ENCODE measurements at regions not wholly inside any gene's neighbourhood (a gene's known extent, or its start where the extent isn't known, plus 50 kb on each side); places are given as distances from the start of the nearest gene placed in this dataset.
"Not testable (repeated sequence)": the region's sequence is repeated elsewhere in the genome, so short reads cannot be mapped to it uniquely, and the experiment has no call there.

GRCh38 chr17:22373911-22374310 lies 681.6 kb downstream of the KCNJ18 start:
- Histone ChIP-seq H3K4me3 (ENCODE audit: insufficient read depth, low read depth, low read length) (no peak overlapping the region), H3K36me3 (replicated peaks; ENCODE audit: control insufficient read depth, insufficient read depth, low read length) (no peaks in the 10 kb centered on the region), H3K27me3 (ENCODE audit: control insufficient read depth, insufficient read depth, low read length) (no peaks in the 10 kb centered on the region)
- DNase-seq, result no peak

DNA sequence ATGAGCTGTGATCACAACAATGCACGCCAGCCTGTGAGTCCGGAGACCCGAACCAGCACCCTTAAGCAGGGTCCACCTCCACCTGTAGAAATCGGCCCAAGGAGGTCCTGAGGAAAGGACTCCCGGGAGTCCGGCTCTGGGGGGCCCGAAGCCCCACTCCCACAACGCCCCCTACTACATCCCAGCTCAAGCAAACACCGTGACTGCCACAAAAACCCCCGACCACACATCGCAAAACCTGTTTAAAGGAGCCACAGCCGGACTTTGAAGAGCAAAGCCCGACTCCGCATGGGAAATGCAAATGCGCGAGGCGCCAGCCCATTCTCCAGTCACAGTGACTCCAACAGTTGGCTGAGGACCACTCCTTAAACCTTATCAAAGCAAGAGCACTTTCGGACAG lies 682.4 kb downstream of the KCNJ18 start:
- no peak overlapping the region for H3K4me3 ChIP-seq (ENCODE audit: insufficient read depth, low read depth, low read length)
- DNase-seq, result peak; percentile 11
- no peaks in the 10 kb centered on the region for H3K36me3 ChIP-seq (replicated peaks; ENCODE audit: control insufficient read depth, insufficient read depth, low read length)
- H3K27me3 ChIP-seq (ENCODE audit: control insufficient read depth, insufficient read depth, low read length), result no peaks in the 10 kb centered on the region

GRCh38 chr17:22376747-22377146 lies 684.4 kb downstream of the KCNJ18 start:
- not testable (repeated sequence) for H3K4me3 ChIP-seq (ENCODE audit: insufficient read depth, low read depth, low read length); DNase-seq; H3K36me3 ChIP-seq (replicated peaks; ENCODE audit: control insufficient read depth, insufficient read depth, low read length); H3K27me3 ChIP-seq (ENCODE audit: control insufficient read depth, insufficient read depth, low read length)

DNA sequence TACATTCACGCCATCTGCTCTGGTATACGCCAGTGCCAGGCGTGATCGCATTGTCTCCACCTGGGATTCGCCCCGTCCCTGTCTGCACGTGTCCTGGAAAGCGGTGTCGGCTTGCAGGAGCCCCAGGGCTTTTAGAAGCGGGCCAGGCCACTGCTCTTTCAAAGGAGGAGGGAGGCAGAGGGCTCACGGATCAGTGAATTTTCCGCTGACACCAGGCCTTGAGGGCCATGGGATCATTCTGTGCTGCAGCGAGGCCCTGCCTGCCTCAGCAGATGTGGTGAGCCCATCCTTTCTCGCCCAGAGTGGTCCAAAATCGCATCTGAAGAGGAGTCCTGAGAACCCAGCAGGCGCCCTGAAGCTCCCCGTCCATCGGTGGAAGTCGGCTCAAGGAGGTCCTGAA lies 686.4 kb downstream of the KCNJ18 start:
- not testable (repeated sequence) for H3K27me3 ChIP-seq (ENCODE audit: control insufficient read depth, insufficient read depth, low read length); DNase-seq; H3K4me3 ChIP-seq (ENCODE audit: insufficient read depth, low read depth, low read length); H3K36me3 ChIP-seq (replicated peaks; ENCODE audit: control insufficient read depth, insufficient read depth, low read length)

- H3K27me3 ChIP-seq (ENCODE audit: control insufficient read depth, insufficient read depth, low read length); DNase-seq; H3K4me3 ChIP-seq (ENCODE audit: insufficient read depth, low read depth, low read length); H3K36me3 ChIP-seq (replicated peaks; ENCODE audit: control insufficient read depth, insufficient read depth, low read length): not testable (repeated sequence)
These were observed 689.3 kb downstream of the KCNJ18 start for GRCh38 chr17:22381589-22381988.

DNA sequence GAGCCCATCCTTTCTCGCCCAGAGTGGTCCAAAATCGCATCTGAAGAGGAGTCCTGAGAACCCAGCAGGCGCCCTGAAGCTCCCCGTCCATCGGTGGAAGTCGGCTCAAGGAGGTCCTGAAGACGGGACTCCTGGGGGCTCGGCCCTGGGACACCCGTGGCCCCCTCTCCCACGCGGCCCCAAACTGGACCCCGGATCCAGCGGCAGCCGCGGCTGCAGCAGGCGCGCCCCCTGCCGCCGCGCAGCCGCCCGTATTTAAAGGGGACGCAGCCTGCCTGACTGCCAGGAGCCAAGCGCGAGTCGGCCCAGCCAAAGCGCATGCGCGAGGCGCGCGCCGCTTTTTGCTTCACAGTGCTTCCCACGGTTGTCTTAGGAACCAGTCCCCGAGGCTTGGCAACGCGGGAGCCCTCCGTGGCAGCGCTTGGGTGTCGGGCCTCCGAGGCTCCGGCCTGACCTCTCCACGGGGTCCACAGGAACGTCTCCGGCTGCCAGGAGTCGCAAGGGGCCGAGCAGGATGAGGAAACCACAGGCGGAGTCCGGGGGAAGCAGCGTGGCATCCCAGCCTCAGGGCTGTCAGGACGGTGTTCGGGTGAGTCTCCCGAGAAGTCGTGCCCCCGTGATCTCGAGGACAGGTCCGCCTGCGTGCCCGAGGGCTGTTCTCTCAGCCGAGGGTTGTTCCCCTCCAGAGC lies 691.6 kb downstream of the KCNJ18 start:
- H3K4me3 ChIP-seq (ENCODE audit: insufficient read depth, low read depth, low read length); H3K36me3 ChIP-seq (replicated peaks; ENCODE audit: control insufficient read depth, insufficient read depth, low read length); H3K27me3 ChIP-seq (ENCODE audit: control insufficient read depth, insufficient read depth, low read length); DNase-seq: not testable (repeated sequence)

DNA sequence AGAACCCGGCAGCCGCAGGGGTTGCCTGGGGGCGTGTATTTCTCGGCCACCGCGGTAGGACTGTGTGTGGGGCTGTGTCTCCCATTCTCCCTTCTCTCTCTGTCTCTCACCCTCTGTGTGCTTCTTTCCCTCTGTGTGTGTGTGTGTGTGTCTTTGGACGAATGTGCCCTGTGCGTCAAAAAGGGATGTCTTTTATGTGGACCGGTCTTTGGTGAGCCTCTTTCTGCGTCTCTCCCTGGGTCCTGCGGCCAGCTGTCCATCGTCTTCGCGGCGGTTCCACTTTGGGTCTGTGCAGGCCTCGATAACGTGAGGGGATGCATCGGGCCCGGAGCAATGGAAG lies 692.1 kb downstream of the KCNJ18 start:
- not testable (repeated sequence) for H3K36me3 ChIP-seq (replicated peaks; ENCODE audit: control insufficient read depth, insufficient read depth, low read length); DNase-seq; H3K4me3 ChIP-seq (ENCODE audit: insufficient read depth, low read depth, low read length); H3K27me3 ChIP-seq (ENCODE audit: control insufficient read depth, insufficient read depth, low read length)

- not testable (repeated sequence) for DNase-seq
These were observed 706.1 kb downstream of the KCNJ18 start for GRCh38 chr17:22398446-22398845.

GRCh38 chr17:22399037-22399436 lies 706.7 kb downstream of the KCNJ18 start:
- H3K36me3 ChIP-seq (replicated peaks; ENCODE audit: control insufficient read depth, insufficient read depth, low read length); DNase-seq; H3K4me3 ChIP-seq (ENCODE audit: insufficient read depth, low read depth, low read length); H3K27me3 ChIP-seq (ENCODE audit: control insufficient read depth, insufficient read depth, low read length): not testable (repeated sequence)

More at GRCh38 chr17:22398446-22398845, 706.1 kb downstream of the KCNJ18 start:
- H3K27me3 ChIP-seq (ENCODE audit: control insufficient read depth, insufficient read depth, low read length); H3K36me3 ChIP-seq (replicated peaks; ENCODE audit: control insufficient read depth, insufficient read depth, low read length); H3K4me3 ChIP-seq (ENCODE audit: insufficient read depth, low read depth, low read length): not testable (repeated sequence)

DNA sequence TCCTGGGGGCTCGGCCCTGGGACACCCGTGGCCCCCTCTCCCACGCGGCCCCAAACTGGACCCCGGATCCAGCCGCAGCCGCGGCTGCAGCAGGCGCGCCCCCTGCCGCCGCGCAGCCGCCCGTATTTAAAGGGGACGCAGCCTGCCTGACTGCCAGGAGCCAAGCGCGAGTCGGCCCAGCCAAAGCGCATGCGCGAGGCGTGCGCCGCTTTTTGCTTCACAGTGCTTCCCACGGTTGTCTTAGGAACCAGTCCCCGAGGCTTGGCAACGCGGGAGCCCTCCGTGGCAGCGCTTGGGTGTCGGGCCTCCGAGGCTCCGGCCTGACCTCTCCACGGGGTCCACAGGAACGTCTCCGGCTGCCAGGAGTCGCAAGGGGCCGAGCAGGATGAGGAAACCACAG lies 712.8 kb downstream of the KCNJ18 start:
- DNase-seq; H3K4me3 ChIP-seq (ENCODE audit: insufficient read depth, low read depth, low read length); H3K36me3 ChIP-seq (replicated peaks; ENCODE audit: control insufficient read depth, insufficient read depth, low read length); H3K27me3 ChIP-seq (ENCODE audit: control insufficient read depth, insufficient read depth, low read length): not testable (repeated sequence)

DNA sequence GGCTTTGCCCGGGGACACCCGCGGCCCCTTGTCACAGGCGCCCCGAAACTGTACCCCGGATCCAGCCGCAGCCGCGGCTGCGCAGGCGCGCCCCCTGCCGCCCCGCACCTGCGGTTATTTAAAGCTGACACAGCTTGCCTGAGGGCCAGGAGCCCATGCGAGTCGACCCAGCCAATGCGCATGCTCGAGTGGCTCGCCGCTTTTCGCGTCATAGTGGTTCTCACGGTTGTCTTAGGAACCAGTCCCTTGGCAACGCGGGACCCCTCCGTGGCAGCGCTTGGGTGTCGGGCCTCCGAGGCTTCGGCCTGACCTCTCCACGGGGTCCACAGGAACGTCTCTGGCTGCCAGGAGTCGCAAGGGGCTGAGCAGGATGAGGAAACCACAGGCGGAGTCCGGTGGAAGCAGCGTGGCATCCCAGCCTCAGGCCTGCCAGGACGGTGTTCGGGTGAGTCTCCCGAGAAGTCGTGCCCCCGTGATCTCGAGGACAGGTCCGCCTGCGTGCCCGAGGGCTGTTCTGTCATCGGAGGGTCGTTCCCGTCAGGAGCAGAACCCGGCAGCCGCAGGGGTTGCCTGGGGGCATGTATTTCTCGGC lies 716.9 kb downstream of the KCNJ18 start:
- Histone ChIP-seq H3K4me3 (ENCODE audit: insufficient read depth, low read depth, low read length) (no peak overlapping the region), H3K36me3 (replicated peaks; ENCODE audit: control insufficient read depth, insufficient read depth, low read length) (no peaks in the 10 kb centered on the region), H3K27me3 (ENCODE audit: control insufficient read depth, insufficient read depth, low read length) (no peaks in the 10 kb centered on the region)
- no peak for DNase-seq

GRCh38 chr17:22410136-22410535 lies 717.8 kb downstream of the KCNJ18 start:
- H3K36me3 ChIP-seq (replicated peaks; ENCODE audit: control insufficient read depth, insufficient read depth, low read length), result no peaks in the 10 kb centered on the region
- H3K4me3 ChIP-seq (ENCODE audit: insufficient read depth, low read depth, low read length), result no peak overlapping the region
- no peaks in the 10 kb centered on the region for H3K27me3 ChIP-seq (ENCODE audit: control insufficient read depth, insufficient read depth, low read length)
- no peak for DNase-seq

DNA sequence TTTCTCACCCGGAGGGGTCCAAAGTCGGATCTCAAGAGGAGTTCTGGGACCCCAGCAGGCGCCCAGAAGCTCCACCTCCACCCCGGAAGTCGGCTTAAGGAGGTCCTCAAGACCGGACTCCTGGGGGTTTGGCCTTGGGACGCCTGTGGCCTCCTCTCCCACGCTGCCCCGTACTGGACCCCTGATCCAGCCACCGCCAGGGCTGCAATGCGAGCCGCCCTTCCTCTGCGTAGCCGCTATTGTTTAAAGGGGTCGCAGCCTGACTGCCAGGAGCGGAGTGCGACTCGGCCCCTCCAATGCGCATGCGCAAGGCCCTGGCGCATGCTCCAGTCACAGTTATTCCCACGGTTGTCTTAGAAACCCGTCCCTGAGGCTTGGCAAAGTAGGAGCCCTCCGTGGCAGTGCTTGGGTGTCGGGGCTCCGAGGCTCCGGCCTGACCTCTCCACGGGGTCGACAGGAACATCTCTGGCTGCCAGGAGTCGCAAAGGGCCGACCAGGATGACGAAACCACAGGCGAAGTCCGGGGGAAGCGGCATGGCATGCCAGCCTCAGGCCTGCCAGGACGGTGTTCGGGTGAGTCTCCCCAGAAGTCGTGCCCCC lies 719.0 kb downstream of the KCNJ18 start:
- Histone ChIP-seq H3K4me3 (ENCODE audit: insufficient read depth, low read depth, low read length) (no peak overlapping the region), H3K36me3 (replicated peaks; ENCODE audit: control insufficient read depth, insufficient read depth, low read length) (no peaks in the 10 kb centered on the region), H3K27me3 (ENCODE audit: control insufficient read depth, insufficient read depth, low read length) (no peaks in the 10 kb centered on the region)
- no peak for DNase-seq

DNA sequence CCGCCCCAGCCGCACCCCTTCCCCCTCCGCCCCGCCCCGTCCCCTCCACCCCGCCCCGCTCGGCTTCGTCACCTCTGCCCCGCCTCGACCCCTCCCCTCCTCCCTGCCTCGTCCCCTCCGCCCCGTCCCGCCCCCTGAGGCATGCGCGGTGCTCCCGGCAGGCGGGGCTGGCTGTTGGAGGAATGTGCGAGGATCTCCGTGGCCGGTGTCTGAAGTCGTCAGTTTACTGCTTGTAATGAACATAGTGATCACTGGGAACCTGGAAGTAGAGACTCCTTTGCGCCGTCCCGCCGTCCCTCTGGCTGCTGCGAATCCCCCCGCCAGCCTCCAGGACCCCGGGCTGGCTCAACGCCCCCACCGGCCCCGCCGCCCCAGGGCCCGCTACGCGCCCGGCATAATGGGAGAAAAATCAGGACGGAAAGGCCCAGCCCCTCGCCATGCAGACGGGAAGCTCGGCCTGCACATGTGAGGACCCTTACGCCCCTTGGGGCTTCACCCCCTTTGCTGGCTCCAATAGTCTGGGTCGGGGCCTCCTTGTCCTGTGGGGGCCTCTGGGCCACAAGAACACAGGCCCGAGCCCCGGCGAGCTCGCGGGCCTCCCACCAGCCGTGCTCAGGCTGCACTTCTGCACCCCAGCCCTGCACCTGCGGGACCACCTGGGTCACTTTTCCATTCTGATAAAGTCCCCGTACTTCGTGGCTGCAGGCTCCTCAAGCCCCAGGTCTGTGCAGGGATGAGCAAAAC lies 743.1 kb downstream of the KCNJ18 start:
- H3K27me3 ChIP-seq (ENCODE audit: control insufficient read depth, insufficient read depth, low read length), result no peaks in the 10 kb centered on the region
- H3K36me3 ChIP-seq (replicated peaks; ENCODE audit: control insufficient read depth, insufficient read depth, low read length), result no peaks in the 10 kb centered on the region
- peak; percentile 19 for DNase-seq
- H3K4me3 ChIP-seq (ENCODE audit: insufficient read depth, low read depth, low read length), result no peak overlapping the region

DNA sequence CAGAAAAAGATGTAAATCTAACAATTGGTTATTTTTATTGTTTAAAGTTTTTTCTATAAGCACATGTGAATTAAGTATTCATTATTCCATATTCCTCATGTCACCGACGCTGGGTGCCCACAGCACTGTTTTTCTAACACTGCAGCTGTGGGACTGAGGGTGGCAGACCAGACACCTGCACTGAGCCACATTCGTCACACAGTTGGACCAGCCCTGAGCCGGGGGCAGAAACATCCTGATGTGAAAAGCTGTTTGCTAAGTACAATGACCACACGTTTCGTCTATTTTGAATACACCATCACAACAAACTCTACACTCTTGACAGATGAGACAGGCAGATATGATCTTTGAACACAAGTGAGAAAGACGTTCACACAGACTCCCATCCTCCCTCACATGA lies 749.5 kb downstream of the KCNJ18 start:
- Histone ChIP-seq H3K27me3 (ENCODE audit: control insufficient read depth, insufficient read depth, low read length) (no peaks in the 10 kb centered on the region), H3K36me3 (replicated peaks; ENCODE audit: control insufficient read depth, insufficient read depth, low read length) (no peaks in the 10 kb centered on the region), H3K4me3 (ENCODE audit: insufficient read depth, low read depth, low read length) (no peak overlapping the region)
- no peak for DNase-seq
